NB4 (cell line): ENCODE measurements at regions not wholly inside any gene's neighbourhood (a gene's known extent, or its start where the extent isn't known, plus 50 kb on each side); places are given as distances from the start of the nearest gene placed in this dataset.

Source experiments
- DNase-seq: peaks from one replicate; pipeline ENCODE4 v3.0.0; 2010; ENCODE audit warnings: low read depth
- H3K4me3 ChIP-seq: one replicate; pipeline ENCODE4 v1.5.1; 2011; ENCODE audit warnings: mild to moderate bottlenecking, low read depth, low read length, moderate library complexity
- MYC ChIP-seq: IDR thresholded peaks from 2 replicates; pipeline ENCODE4 v1.6.1; 2011; ENCODE audit warnings: low read depth, low read length
- POLR2A ChIP-seq: IDR thresholded peaks from 2 replicates; pipeline ENCODE4 v1.6.1; 2011; ENCODE audit warnings: mild to moderate bottlenecking; ENCODE audit not compliant: insufficient read length; ENCODE audit errors: extremely low read depth
- TF ChIP-seq, protein P1 (sequence below): IDR thresholded peaks from 2 replicates; pipeline ENCODE4 v1.6.1; 2011; ENCODE audit warnings: low read depth, low read length
- TF ChIP-seq, protein P2 (sequence below): IDR thresholded peaks from one replicate; pipeline ENCODE4 v1.5.1; 2012; ENCODE audit warnings: low read depth, low read length

GRCh38 chr6:164021589-164022250, 607.2 kb downstream of the QKI start:
- TF ChIP-seq, protein P1, sequence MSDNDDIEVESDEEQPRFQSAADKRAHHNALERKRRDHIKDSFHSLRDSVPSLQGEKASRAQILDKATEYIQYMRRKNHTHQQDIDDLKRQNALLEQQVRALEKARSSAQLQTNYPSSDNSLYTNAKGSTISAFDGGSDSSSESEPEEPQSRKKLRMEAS: no peak
- TF ChIP-seq MYC (no peak), POLR2A (no peak)
- TF ChIP-seq, protein P2, sequence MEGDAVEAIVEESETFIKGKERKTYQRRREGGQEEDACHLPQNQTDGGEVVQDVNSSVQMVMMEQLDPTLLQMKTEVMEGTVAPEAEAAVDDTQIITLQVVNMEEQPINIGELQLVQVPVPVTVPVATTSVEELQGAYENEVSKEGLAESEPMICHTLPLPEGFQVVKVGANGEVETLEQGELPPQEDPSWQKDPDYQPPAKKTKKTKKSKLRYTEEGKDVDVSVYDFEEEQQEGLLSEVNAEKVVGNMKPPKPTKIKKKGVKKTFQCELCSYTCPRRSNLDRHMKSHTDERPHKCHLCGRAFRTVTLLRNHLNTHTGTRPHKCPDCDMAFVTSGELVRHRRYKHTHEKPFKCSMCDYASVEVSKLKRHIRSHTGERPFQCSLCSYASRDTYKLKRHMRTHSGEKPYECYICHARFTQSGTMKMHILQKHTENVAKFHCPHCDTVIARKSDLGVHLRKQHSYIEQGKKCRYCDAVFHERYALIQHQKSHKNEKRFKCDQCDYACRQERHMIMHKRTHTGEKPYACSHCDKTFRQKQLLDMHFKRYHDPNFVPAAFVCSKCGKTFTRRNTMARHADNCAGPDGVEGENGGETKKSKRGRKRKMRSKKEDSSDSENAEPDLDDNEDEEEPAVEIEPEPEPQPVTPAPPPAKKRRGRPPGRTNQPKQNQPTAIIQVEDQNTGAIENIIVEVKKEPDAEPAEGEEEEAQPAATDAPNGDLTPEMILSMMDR: no peak
- no peak overlapping the region for H3K4me3 ChIP-seq

DNA sequence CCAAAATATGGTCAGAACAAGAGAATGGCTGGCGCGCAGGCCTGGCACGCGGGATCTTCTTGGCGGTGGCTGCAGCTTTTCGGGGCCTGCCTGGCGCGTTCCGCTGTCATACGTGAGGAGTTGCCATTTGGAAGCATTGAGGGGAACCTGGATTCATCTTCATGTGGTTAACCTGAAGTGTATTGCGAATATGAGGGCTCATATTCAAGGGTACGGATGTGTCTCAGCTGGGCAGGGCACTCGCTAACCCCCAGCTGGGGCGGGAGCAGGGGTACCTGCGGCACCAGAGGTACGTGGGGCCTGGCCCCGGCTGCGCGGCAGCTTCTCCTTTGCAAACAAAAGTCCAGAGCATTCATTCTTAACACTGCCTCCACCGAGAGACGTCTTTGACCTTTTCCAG, 605.6 kb downstream of the QKI start:
- no peak for DNase-seq
- TF ChIP-seq, protein P1: no peak
- no peak for TF ChIP-seq POLR2A
- TF ChIP-seq, protein P2: no peak
- no peak for TF ChIP-seq MYC
- no peak overlapping the region for H3K4me3 ChIP-seq

More at GRCh38 chr6:164021589-164022250, 607.2 kb downstream of the QKI start:
- DNase-seq: peak; percentile 6

- H3K4me3 ChIP-seq: no peak overlapping the region
- no peak for DNase-seq
- no peak for TF ChIP-seq POLR2A
- TF ChIP-seq, protein P2: no peak
- TF ChIP-seq MYC: no peak
- TF ChIP-seq, protein P1: no peak
Observed at GRCh38 chr6:164018133-164018532, 603.6 kb downstream of the QKI start.

- H3K4me3 ChIP-seq: no peak overlapping the region
- DNase-seq: no peak
- TF ChIP-seq MYC (no peak), POLR2A (no peak)
- TF ChIP-seq, protein P1: no peak
- TF ChIP-seq, protein P2: no peak
Observed at GRCh38 chr6:164016056-164016455, 601.5 kb downstream of the QKI start.

DNA sequence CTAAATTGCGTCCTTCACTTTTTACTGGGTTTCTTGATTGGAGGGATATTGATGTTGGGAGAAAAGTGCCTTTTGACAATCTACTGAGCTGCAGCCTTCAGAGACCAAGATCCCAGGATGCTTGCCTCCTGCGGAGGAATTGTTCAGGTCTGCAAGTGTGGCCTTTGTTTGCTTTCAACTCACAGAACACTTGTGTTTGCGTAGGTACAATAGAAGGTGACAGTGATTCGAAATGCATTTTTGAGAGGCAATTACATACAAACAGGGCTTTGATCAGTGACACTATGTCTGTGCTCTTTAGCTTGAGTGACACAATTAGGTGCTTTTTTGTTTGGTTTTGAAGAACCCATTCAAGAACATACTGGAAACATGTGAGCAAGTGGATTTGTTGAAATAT, 600.6 kb downstream of the QKI start:
- no peak for DNase-seq
- no peak for TF ChIP-seq MYC
- TF ChIP-seq, protein P1: no peak
- no peak for TF ChIP-seq POLR2A
- TF ChIP-seq, protein P2: no peak
- H3K4me3 ChIP-seq: no peak overlapping the region
